IMR-90 (cell line): ENCODE measurements at regions not wholly inside any gene's neighbourhood (a gene's known extent, or its start where the extent isn't known, plus 50 kb on each side); places are given as distances from the start of the nearest gene placed in this dataset.

Source experiments
- MAFK ChIP-seq: IDR thresholded peaks from 2 replicates; pipeline ENCODE4 v1.6.1; 2012; ENCODE audit warnings: low read depth, low read length, improper control_type of control experiment
- MAZ ChIP-seq: IDR thresholded peaks from 2 replicates; pipeline ENCODE4 v1.6.1; 2012; ENCODE audit warnings: low read depth, mild to moderate bottlenecking, low read length, improper control_type of control experiment, moderate library complexity, borderline replicate concordance
- MXI1 ChIP-seq: IDR thresholded peaks from 2 replicates; pipeline ENCODE4 v1.6.1; 2012; ENCODE audit warnings: low read depth, mild to moderate bottlenecking, low read length, moderate library complexity, borderline replicate concordance
- POLR2A ChIP-seq: IDR thresholded peaks from 2 replicates; pipeline ENCODE4 v1.6.1; 2012; ENCODE audit warnings: mild to moderate bottlenecking, low read depth, low read length
- RAD21 ChIP-seq: IDR thresholded peaks from 2 replicates; pipeline ENCODE4 v1.6.1; 2012; ENCODE audit warnings: low read length, improper control_type of control experiment
- SMC3 ChIP-seq: fragments of 150-350 bp; IDR thresholded peaks from 2 replicates; pipeline ENCODE4 v1.6.1; 2016; ENCODE audit warnings: low read depth, mild to moderate bottlenecking, antibody characterized with exemption, low read length, moderate library complexity
- TF ChIP-seq, protein P1 (sequence below): conservative IDR thresholded peaks from 2 replicates; pipeline ENCODE4 v1.5.1; 2012; ENCODE audit warnings: mild to moderate bottlenecking, low read depth, low read length, improper control_type of control experiment

DNA sequence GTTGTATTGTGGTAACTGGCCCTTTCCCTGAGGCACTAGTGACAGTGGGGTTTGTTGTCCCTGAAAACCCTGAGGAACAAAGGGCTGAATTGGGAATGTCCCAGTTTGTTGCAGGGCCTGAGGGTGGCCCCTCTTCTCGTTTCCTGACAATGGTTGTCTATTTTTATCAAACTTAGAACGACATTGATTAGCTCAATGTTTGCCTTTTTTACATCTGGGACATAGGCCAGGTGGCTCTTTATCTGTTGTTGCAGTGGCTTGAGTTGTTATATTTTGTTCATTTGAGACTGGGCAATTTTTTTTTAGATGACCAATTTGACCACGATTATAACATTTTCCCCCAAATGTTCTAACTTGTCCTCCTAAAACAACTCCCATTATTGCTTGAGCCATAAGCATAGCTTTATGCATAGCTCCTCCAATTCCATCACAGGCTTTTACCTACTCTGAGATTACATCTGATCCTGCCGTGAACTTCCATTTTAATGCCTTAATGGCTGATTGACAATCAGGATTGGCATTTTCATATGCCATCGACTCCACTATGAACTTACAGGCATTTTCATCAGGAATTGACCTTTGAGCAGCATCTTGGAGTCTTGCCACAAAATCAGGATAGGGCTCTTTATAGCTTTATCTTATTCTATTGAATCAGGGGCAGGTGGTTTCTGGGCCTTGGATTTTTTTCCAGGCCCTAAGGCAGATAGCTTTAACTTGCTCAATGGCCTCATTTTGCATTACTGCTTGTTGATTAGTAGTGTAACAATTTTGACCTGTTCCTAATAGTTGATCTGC lies 604.3 kb downstream of the ALG10 start:
- TF ChIP-seq, protein P1, sequence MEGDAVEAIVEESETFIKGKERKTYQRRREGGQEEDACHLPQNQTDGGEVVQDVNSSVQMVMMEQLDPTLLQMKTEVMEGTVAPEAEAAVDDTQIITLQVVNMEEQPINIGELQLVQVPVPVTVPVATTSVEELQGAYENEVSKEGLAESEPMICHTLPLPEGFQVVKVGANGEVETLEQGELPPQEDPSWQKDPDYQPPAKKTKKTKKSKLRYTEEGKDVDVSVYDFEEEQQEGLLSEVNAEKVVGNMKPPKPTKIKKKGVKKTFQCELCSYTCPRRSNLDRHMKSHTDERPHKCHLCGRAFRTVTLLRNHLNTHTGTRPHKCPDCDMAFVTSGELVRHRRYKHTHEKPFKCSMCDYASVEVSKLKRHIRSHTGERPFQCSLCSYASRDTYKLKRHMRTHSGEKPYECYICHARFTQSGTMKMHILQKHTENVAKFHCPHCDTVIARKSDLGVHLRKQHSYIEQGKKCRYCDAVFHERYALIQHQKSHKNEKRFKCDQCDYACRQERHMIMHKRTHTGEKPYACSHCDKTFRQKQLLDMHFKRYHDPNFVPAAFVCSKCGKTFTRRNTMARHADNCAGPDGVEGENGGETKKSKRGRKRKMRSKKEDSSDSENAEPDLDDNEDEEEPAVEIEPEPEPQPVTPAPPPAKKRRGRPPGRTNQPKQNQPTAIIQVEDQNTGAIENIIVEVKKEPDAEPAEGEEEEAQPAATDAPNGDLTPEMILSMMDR = no peak
- TF ChIP-seq POLR2A = no peak
- no peak for TF ChIP-seq SMC3
- TF ChIP-seq RAD21 = no peak
- TF ChIP-seq MAZ = no peak
- TF ChIP-seq MXI1 = no peak
- no peak for TF ChIP-seq MAFK
